ENCODE measurements at regions not wholly inside any gene's neighbourhood (a gene's known extent, or its start where the extent isn't known, plus 50 kb on each side); places are given as distances from the start of the nearest gene placed in this dataset.
A peak's percentile ranks its signal among the peaks of the same experiment; 100 is the strongest.

DNA sequence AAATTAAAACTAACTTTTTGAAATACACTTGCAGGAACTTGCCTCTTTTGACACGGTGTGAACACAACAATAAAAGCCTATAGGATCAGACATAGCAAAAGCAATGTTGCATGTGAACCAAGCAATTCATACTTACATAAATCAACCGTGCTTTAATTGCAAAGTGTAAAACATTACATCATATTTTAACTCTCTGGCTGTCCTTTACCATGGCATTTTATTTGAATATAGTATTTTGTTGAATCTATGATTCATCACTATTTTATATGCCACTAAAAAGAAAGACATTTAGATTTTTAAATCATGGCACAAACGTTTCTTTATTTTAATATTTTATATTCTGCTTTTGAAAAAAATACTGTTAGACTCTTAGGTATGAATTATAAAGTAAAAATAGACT, 757.0 kb upstream of the KCND2 start:
- no peak overlapping the region for H3K4me3 ChIP-seq (replicated peaks; ENCODE audit: low read depth, low read length)
- TF ChIP-seq CTCF (IDR thresholded peaks at IDR 0.05; ENCODE audit: low read length, missing control alignments), result no peak
- no peak for DNase-seq (ENCODE audit: low read depth)

DNA sequence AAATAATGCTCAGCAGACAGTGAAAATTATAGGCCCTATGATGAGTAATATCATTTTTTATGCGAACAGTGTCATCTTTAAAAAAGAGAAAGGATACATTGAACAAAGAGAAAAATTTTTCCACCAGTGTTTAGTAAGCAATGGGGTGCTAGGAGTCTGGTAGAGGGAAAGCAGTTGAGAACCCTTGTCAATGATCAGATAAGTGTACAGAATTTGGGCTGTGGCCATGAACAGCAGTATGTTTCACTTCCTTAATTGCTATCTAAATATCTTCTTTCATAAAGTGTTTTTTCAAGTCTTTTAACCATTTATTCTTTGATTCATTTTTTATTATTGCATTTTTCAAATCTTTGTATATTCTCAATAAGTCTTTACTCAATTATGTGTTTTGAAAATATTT, 750.7 kb upstream of the KCND2 start:
- no peak for DNase-seq (ENCODE audit: low read depth)
- H3K4me3 ChIP-seq (replicated peaks; ENCODE audit: low read depth, low read length), result no peak overlapping the region
- TF ChIP-seq CTCF (IDR thresholded peaks at IDR 0.05; ENCODE audit: low read length, missing control alignments), result no peak

DNA sequence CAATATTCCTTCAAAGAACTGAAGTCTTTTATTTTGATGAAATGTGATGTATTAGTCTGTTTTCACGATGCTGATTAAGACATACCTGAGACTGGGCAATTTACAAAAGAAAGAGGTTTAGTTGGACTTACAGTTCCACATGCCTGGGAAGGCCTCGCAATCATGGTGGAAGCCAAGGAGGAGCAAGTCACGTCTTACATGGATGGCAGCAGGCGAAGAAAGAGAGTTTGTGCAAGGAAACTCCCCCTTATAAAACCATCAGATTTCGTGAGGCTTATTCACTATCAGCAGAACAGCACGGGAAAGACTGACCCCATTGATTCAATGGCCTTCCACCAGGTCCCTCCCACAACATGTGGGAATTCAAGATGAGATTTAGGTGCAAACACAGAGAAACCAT, 750.3 kb upstream of the KCND2 start:
- DNase-seq (ENCODE audit: low read depth), result no peak
- H3K4me3 ChIP-seq (replicated peaks; ENCODE audit: low read depth, low read length), result no peak overlapping the region
- no peak for TF ChIP-seq CTCF (IDR thresholded peaks at IDR 0.05; ENCODE audit: low read length, missing control alignments)

DNA sequence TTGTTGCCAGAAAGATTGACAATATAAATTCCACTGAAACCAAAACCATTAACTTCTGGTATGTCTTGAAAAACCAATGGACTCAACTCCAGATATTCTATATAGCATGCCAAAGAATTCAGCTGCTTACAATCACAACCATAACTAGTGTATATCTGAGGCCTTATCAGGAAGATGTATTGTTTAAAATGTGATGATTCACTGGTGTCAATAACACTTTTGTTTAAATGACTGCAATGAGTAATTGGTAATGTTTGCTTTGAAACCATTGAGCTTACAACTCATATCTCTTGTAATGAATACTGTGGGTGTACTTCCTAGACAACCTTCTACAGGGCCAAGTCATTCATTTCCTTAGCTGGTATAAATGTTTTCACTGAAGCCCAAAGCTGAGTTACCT, 727.9 kb upstream of the KCND2 start:
- peak; percentile 44 for DNase-seq (ENCODE audit: low read depth)
- TF ChIP-seq CTCF (IDR thresholded peaks at IDR 0.05; ENCODE audit: low read length, missing control alignments), result no peak
- no peak overlapping the region for H3K4me3 ChIP-seq (replicated peaks; ENCODE audit: low read depth, low read length)

GRCh38 chr7:119555788-119556187, 717.2 kb upstream of the KCND2 start:
- no peak overlapping the region for H3K4me3 ChIP-seq (replicated peaks; ENCODE audit: low read depth, low read length)
- no peak for TF ChIP-seq CTCF (IDR thresholded peaks at IDR 0.05; ENCODE audit: low read length, missing control alignments)
- DNase-seq (ENCODE audit: low read depth), result no peak

DNA sequence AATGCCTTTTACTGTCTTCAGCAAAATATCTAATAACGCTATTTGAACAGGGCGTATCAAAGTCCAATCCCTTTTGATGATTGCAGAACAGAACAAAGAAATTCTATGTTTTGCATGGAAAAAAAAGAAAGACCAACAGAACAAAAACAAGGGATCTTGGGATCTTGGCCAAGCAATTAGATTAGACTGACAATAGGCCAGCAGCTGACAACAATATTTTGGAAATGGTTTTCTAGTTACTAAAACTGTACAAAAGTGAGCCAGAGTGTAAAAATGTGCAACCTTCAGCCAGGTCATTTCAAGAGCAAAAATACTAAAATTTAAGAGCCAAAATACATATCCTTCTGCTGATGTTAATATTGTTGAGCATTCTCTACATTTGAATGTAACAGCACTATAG, 716.5 kb upstream of the KCND2 start:
- TF ChIP-seq CTCF (IDR thresholded peaks at IDR 0.05; ENCODE audit: low read length, missing control alignments), result no peak
- no peak for DNase-seq (ENCODE audit: low read depth)
- H3K4me3 ChIP-seq (replicated peaks; ENCODE audit: low read depth, low read length), result no peak overlapping the region

GRCh38 chr7:119561751-119562150, 711.2 kb upstream of the KCND2 start:
- no peak for TF ChIP-seq CTCF (IDR thresholded peaks at IDR 0.05; ENCODE audit: low read length, missing control alignments)

More at GRCh38 chr7:119561751-119562150, 711.2 kb upstream of the KCND2 start:
- DNase-seq (ENCODE audit: low read depth), result no peak
- no peak overlapping the region for H3K4me3 ChIP-seq (replicated peaks; ENCODE audit: low read depth, low read length)
